ENCODE measurements at regions not wholly inside any gene's neighbourhood (a gene's known extent, or its start where the extent isn't known, plus 50 kb on each side); places are given as distances from the start of the nearest gene placed in this dataset.

GRCh38 chr3:104723000-104723399 lies 643.7 kb upstream of the ALCAM start:
- Histone ChIP-seq H3K4me3 (ENCODE audit: low read length) (no peak overlapping the region), H3K4me1 (ENCODE audit: control insufficient read depth, insufficient read depth, low read length) (no peaks in the 10 kb centered on the region), H3K27ac (ENCODE audit: low read length) (no peak overlapping the region), H3K27me3 (ENCODE audit: control insufficient read depth, insufficient read depth) (no peaks in the 10 kb centered on the region), H3K9me3 (ENCODE audit: control insufficient read depth, low read length) (no peaks in the 10 kb centered on the region)
- 79% methylated on average over 4 of the region's 4 CpGs for WGBS
- no peak for ATAC-seq
- DNase-seq: no peak
- intact Hi-C loops (cut with DNase I): no loop called here

DNA sequence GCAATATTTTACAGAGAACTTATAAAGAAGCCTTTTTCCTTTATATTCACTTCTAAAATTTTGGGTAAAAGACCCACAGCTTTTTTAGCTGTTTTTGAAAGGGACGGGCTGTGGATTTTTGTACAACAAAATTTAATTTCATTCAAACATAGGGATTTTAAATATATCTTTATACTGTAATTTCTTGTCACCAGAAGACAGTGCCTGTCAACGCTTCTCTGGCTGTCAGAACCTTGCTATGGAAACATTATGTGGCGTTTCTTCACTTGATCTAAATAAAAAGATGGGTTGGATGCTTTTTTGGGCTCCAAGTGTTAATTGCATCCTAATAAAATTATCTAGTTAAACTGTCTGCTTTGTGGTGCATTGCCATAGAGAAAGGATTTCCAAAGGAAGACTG lies 635.6 kb upstream of the ALCAM start:
- no peak overlapping the region for H3K4me3 ChIP-seq (ENCODE audit: low read length)
- 56% methylated on average over 3 of the region's 3 CpGs for WGBS
- H3K4me1 ChIP-seq (ENCODE audit: control insufficient read depth, insufficient read depth, low read length): no peaks in the 10 kb centered on the region
- DNase-seq (no peak), ATAC-seq (no peak)
- H3K27ac ChIP-seq (ENCODE audit: low read length): no peak overlapping the region
- intact Hi-C loops (cut with DNase I): no loop called here
- no peaks in the 10 kb centered on the region for H3K27me3 ChIP-seq (ENCODE audit: control insufficient read depth, insufficient read depth)
- no peaks in the 10 kb centered on the region for H3K9me3 ChIP-seq (ENCODE audit: control insufficient read depth, low read length)

DNA sequence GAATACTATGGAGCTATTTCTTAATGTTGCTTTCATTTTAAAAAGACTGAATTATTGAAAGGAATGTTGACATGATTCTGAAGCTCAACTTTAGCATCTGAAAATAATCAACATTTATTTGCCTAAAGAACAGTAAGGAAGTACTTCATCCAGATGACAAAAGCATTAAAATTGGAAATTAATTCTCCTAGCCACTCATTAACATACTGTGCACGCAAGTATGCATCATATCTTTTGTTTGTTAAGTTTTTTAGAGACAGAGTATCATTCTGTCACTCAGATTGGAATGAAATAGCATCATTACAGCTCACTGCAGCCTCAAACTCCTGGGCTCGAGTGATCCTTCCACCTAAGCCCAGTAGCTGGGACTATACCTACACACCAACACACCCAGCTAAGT lies 632.1 kb upstream of the ALCAM start:
- no peak overlapping the region for H3K27ac ChIP-seq (ENCODE audit: low read length)
- no peak for ATAC-seq
- no peak for DNase-seq
- intact Hi-C loops (cut with DNase I): no loop called here
- H3K4me1 ChIP-seq (ENCODE audit: control insufficient read depth, insufficient read depth, low read length): no peaks in the 10 kb centered on the region
- no peak overlapping the region for H3K4me3 ChIP-seq (ENCODE audit: low read length)
- WGBS: 83% methylated on average over 2 of the region's 2 CpGs
- H3K9me3 ChIP-seq (ENCODE audit: control insufficient read depth, low read length): no peaks in the 10 kb centered on the region
- no peaks in the 10 kb centered on the region for H3K27me3 ChIP-seq (ENCODE audit: control insufficient read depth, insufficient read depth)

DNA sequence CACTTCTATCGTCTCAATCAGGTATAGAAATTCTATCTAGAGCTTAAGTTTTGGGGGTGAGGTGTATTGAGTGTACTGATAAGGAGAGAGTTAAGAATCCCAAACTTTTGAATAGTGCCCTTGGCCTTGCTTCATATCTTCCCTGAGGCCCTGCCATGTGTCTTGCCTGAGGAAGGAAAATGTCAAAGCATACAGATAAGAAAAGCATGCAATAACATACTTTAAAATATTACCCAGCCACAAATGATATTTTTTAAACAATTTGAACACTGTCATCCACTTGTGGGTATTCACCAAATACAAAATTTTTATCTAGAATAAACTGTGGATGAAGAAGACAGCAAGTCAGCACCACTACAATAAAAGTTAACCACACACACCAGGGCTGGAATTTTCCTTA lies 631.0 kb upstream of the ALCAM start:
- DNase-seq (no peak), ATAC-seq (no peak)
- Histone ChIP-seq H3K27me3 (ENCODE audit: control insufficient read depth, insufficient read depth) (no peaks in the 10 kb centered on the region), H3K9me3 (ENCODE audit: control insufficient read depth, low read length) (no peaks in the 10 kb centered on the region), H3K27ac (ENCODE audit: low read length) (no peak overlapping the region), H3K4me3 (ENCODE audit: low read length) (no peak overlapping the region), H3K4me1 (ENCODE audit: control insufficient read depth, insufficient read depth, low read length) (no peaks in the 10 kb centered on the region)
- intact Hi-C loops (cut with DNase I): no loop called here
- 37% methylated on average over 1 of the region's 1 CpG for WGBS

- no peaks in the 10 kb centered on the region for H3K27me3 ChIP-seq (ENCODE audit: control insufficient read depth, insufficient read depth)
- DNase-seq: no peak
- no peak overlapping the region for H3K4me3 ChIP-seq (ENCODE audit: low read length)
- H3K9me3 ChIP-seq (ENCODE audit: control insufficient read depth, low read length): no peaks in the 10 kb centered on the region
- 69% methylated on average over 2 of the region's 2 CpGs for WGBS
- no peaks in the 10 kb centered on the region for H3K4me1 ChIP-seq (ENCODE audit: control insufficient read depth, insufficient read depth, low read length)
- no peak overlapping the region for H3K27ac ChIP-seq (ENCODE audit: low read length)
- intact Hi-C loops (cut with DNase I): no loop called here
- ATAC-seq: no peak
Observed at GRCh38 chr3:104738271-104738670, 628.4 kb upstream of the ALCAM start.

DNA sequence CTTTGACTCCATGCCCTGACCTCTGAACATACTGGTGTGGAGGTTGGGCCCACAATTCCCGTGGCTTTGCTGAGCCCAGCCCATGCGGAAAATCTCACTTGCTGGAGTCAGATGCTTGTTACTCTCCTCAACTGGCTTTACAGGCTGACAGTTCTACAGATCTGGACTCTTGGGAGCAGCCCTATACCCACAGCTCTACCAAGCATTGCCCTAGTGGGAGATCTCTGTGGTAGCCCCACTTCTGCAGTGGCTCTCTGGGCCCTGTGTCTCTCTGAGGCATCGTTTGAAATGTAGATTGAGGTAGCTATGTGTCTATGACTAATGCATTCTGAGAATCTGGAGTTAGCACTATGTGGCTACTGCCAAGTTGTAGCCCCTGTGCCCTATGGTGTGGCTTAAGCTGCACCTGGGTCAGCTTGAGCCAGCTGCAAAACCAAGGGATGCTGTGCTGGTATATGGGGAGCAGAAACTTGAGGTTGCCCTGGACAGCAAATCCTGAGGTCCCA lies 625.8 kb upstream of the ALCAM start:
- intact Hi-C loops (cut with DNase I): no loop called here
- WGBS: 82% methylated on average over 3 of the region's 3 CpGs
- Histone ChIP-seq H3K4me3 (ENCODE audit: low read length) (no peak overlapping the region), H3K4me1 (ENCODE audit: control insufficient read depth, insufficient read depth, low read length) (no peaks in the 10 kb centered on the region), H3K27me3 (ENCODE audit: control insufficient read depth, insufficient read depth) (no peaks in the 10 kb centered on the region), H3K27ac (ENCODE audit: low read length) (no peak overlapping the region), H3K9me3 (ENCODE audit: control insufficient read depth, low read length) (no peaks in the 10 kb centered on the region)
- DNase-seq (no peak), ATAC-seq (no peak)

DNA sequence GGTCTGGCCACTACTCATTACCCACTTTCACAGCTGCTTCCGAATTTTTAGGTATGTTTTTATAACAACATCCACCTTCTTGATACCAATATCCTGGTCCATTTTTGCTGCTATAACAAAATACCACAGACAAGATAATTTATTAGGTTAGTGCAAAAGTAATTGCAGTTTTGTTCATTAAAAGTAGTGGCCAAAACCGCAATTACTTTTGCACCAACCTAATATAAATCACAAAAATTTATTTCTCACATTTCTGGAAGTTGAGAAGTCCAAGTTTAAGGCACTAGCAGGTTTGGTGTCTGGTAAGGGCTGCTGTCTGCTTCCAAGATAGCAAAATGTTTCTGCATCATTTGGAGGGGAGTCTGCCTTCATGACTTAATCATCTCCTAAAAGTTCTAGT lies 624.7 kb upstream of the ALCAM start:
- Histone ChIP-seq H3K4me1 (ENCODE audit: control insufficient read depth, insufficient read depth, low read length) (no peaks in the 10 kb centered on the region), H3K27me3 (ENCODE audit: control insufficient read depth, insufficient read depth) (no peaks in the 10 kb centered on the region), H3K9me3 (ENCODE audit: control insufficient read depth, low read length) (no peaks in the 10 kb centered on the region), H3K27ac (ENCODE audit: low read length) (no peak overlapping the region), H3K4me3 (ENCODE audit: low read length) (no peak overlapping the region)
- DNase-seq (no peak), ATAC-seq (no peak)
- 72% methylated on average over 2 of the region's 2 CpGs for WGBS
- intact Hi-C loops (cut with DNase I): no loop called here

GRCh38 chr3:104745313-104745712 lies 621.4 kb upstream of the ALCAM start:
- intact Hi-C loops (cut with DNase I): no loop called here
- H3K27ac ChIP-seq (ENCODE audit: low read length): no peak overlapping the region
- no peaks in the 10 kb centered on the region for H3K4me1 ChIP-seq (ENCODE audit: control insufficient read depth, insufficient read depth, low read length)
- WGBS: 72% methylated on average over 3 of the region's 3 CpGs
- no peak for ATAC-seq
- no peak overlapping the region for H3K4me3 ChIP-seq (ENCODE audit: low read length)
- no peak for DNase-seq
- H3K9me3 ChIP-seq (ENCODE audit: control insufficient read depth, low read length): no peaks in the 10 kb centered on the region
- no peaks in the 10 kb centered on the region for H3K27me3 ChIP-seq (ENCODE audit: control insufficient read depth, insufficient read depth)

DNA sequence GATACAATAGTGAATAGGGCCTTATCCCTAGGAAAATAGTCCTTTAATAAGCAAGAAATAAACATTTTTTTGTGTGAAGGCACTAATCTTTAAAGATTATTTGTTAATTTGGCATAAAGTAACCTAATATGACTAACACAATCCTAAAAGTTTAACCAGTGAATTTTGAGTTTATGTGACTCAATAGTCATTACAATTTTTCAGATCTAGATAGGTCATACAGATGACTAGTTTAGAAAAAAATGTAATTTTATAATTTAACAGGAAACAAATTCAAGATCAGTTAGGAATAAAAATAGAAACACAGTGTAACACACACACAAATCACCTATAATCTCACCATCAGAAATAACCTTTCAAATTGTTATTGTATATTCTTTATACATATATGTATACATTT lies 620.7 kb upstream of the ALCAM start:
- Histone ChIP-seq H3K4me1 (ENCODE audit: control insufficient read depth, insufficient read depth, low read length) (no peaks in the 10 kb centered on the region), H3K27ac (ENCODE audit: low read length) (no peak overlapping the region), H3K4me3 (ENCODE audit: low read length) (no peak overlapping the region), H3K9me3 (ENCODE audit: control insufficient read depth, low read length) (no peaks in the 10 kb centered on the region), H3K27me3 (ENCODE audit: control insufficient read depth, insufficient read depth) (no peaks in the 10 kb centered on the region)
- intact Hi-C loops (cut with DNase I): no loop called here
- no peak for ATAC-seq
- no peak for DNase-seq

DNA sequence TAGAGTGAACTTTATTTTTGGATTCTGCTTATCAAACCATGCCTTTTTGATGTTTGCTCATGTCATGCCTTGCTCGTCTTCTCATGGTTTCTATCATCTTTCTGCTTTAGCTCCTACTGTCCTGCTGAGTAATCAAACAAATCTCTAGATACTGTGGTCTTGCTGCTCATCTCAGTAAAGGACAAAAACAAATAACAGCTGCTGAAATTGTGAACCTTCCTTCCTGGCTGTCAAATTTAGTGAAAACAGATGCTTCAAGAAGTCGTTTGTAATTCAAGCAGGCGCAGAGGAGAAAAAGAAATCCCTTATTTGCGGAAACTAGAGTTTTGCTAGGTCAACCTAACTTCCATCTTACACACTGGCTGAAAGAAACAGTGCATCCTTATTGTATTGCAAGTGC lies 616.1 kb upstream of the ALCAM start:
- H3K27ac ChIP-seq (ENCODE audit: low read length): no peak overlapping the region
- intact Hi-C loops (cut with DNase I): no loop called here
- no peaks in the 10 kb centered on the region for H3K4me1 ChIP-seq (ENCODE audit: control insufficient read depth, insufficient read depth, low read length)
- no peak for ATAC-seq
- H3K27me3 ChIP-seq (ENCODE audit: control insufficient read depth, insufficient read depth): no peaks in the 10 kb centered on the region
- no peak overlapping the region for H3K4me3 ChIP-seq (ENCODE audit: low read length)
- WGBS: 34% methylated on average over 4 of the region's 4 CpGs
- H3K9me3 ChIP-seq (ENCODE audit: control insufficient read depth, low read length): no peaks in the 10 kb centered on the region
- DNase-seq: no peak

DNA sequence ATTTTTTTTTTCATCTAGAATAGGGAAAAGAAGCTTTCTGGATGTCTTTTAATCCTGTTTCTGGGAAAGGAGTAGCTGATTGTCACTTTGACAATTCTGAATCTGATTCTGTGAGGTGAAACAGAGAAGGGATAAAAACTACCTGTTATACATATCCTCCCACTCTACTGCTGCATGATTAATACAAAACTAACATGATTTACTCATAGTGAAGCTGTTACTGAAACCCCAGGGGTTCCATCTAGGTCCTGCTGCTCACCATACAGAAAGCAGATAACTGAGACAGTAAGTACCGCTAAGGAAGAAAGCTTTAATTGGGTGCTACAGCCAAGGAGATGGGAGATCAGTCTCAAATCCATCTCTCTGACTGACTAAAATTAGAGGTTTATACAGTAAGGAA lies 610.9 kb upstream of the ALCAM start:
- intact Hi-C loops (cut with DNase I): no loop called here
- Histone ChIP-seq H3K9me3 (ENCODE audit: control insufficient read depth, low read length) (no peaks in the 10 kb centered on the region), H3K4me3 (ENCODE audit: low read length) (no peak overlapping the region), H3K4me1 (ENCODE audit: control insufficient read depth, insufficient read depth, low read length) (no peaks in the 10 kb centered on the region), H3K27me3 (ENCODE audit: control insufficient read depth, insufficient read depth) (no peaks in the 10 kb centered on the region), H3K27ac (ENCODE audit: low read length) (no peak overlapping the region)
- 92% methylated on average over 1 of the region's 1 CpG for WGBS
- ATAC-seq: no peak
- no peak for DNase-seq

- ATAC-seq (no peak), DNase-seq (no peak)
- Histone ChIP-seq H3K4me1 (ENCODE audit: control insufficient read depth, insufficient read depth, low read length) (no peaks in the 10 kb centered on the region), H3K4me3 (ENCODE audit: low read length) (no peak overlapping the region), H3K27ac (ENCODE audit: low read length) (no peak overlapping the region), H3K9me3 (ENCODE audit: control insufficient read depth, low read length) (no peaks in the 10 kb centered on the region), H3K27me3 (ENCODE audit: control insufficient read depth, insufficient read depth) (no peaks in the 10 kb centered on the region)
- intact Hi-C loops (cut with DNase I): no loop called here
Observed at GRCh38 chr3:104763007-104763406, 603.7 kb upstream of the ALCAM start.
